HG03280 (cell line): ENCODE measurements at regions not wholly inside any gene's neighbourhood (a gene's known extent, or its start where the extent isn't known, plus 50 kb on each side); places are given as distances from the start of the nearest gene placed in this dataset.

Experiments
- ATAC-seq: cut with Tn5 transposase; IDR thresholded peaks from one replicate; pipeline ENCODE4 v1.9.1; 2021; ENCODE audit warnings: mild to moderate bottlenecking, moderate library complexity; ENCODE audit not compliant: unreplicated experiment

GRCh38 chr2:122830157-122830556 is 1074.7 kb downstream of the TSN start:
- no peak for ATAC-seq

DNA sequence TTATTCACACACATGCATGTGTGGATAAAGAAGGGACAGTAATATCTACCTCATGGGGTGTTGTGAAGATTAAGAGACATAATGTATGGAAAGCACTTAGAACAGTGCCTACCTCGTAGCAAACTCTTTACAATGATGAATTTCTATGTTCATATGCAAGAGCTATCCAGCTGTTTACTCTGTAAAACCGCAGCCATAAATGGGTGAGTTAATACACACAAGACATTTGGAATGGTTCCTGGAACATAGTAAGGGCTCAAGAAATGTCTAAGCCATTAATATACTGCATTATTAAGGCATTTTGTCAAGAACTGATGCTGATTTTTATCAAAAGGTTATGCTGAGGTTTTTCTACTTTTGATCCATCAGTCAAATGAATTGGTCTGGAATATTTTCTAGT is 1076.2 kb downstream of the TSN start:
- ATAC-seq = no peak

GRCh38 chr2:122843503-122843902 is 1088.1 kb downstream of the TSN start:
- ATAC-seq = no peak

DNA sequence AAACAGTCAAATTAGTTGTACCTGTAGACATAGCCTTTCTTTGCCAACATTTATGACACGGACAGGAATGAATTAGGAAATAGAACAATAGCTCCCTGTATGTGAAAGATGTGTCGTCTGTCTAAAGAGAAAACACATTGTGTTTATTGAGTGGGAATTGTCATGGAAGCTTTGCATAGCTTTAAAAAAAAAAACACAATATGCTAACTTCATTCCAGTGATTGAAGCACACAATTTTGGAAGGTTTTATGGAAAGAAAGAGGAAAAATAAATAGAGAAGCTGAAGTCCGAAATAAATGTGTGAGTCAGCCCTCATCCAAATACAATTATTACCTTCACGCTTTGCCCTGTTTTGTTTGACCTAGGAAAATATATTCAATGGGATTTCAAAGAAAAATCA is 1095.7 kb downstream of the TSN start:
- no peak for ATAC-seq

DNA sequence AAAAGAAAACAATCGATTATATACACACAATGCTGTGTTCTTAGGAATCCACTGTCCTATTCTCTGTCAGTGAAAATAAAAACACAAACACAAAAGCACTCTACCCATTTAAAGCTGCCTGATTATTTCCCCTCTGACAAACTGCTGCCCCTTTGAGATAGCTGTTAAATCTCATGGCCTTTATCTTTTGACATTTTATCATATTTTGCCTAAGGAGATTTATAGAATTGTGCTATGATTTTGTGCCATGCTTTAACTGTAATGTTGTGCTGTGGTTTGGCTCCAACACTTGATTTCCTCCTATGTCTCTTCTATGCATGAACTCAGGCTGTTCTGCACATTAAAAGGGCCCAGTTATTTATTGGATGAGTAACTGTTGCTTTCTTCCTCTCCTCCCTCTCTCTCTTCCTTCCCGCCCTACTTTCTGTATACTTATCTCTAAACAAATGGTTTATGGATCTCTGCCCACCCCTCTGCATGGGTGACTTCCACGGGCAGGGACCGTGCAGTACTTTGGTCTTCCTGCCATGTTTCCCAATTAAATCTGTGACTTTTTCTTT is 1096.6 kb downstream of the TSN start:
- no peak for ATAC-seq

GRCh38 chr2:122856696-122857095 is 1101.2 kb downstream of the TSN start:
- ATAC-seq = no peak

GRCh38 chr2:122858075-122858702 is 1102.7 kb downstream of the TSN start:
- ATAC-seq = no peak

DNA sequence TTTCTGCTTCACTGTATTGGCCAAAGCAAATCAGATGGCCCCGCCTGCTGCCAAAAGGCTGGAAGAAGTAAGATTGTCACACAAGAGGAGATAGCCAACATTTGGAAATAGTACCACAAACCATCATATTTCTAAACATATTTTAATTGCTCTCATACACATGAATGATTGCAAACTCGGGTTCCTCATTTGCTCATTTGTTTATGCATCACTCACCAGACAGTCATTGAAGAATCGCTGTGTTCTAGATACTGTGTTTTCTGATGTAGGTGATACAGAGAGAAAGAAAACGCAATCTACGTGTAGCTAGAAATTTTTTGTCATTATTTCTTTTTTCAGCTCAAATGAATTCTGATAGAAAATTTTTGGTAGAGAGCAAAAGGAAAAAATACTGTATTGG is 1103.4 kb downstream of the TSN start:
- ATAC-seq = no peak

DNA sequence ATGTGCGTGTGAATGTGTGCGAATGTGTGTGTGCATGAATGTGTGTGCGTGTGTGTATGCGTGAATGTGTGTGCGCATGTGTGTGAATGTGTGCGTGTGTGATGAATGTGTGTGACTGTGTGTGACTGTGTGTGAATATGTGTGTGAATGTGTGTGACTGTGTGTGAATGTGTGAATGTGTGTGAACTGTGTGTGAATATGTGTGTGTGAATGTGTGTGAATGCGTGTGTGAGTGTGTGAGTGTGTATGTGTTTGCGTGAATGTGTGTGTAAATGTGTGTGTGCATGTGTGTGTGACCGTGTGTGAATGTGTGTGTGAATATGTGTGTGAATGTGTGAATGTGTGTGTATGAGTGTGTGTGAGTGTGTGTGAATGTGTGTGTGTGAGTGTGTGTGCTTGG is 1103.8 kb downstream of the TSN start:
- no peak for ATAC-seq

DNA sequence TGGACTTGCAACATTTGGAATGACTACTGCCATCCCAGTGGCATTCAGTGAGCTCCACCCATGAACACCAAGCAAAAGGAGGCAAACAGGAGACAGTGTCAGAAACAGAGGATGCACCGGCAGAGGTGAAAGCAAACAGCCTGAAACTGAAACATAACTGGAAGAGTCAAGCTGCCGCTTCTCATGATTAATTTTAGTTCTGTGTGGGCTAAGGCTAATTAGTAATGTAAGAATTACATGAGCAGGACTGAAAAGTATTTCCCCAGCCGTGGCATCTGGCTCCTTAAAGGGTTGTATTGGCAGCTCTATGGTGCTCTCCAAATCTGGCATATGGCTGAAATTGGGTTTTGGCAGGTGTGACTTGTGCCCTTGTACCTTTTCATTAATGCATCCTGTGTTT is 1108.1 kb downstream of the TSN start:
- ATAC-seq = peak; percentile 60

GRCh38 chr2:122864728-122865127 is 1109.3 kb downstream of the TSN start:
- ATAC-seq = no peak

DNA sequence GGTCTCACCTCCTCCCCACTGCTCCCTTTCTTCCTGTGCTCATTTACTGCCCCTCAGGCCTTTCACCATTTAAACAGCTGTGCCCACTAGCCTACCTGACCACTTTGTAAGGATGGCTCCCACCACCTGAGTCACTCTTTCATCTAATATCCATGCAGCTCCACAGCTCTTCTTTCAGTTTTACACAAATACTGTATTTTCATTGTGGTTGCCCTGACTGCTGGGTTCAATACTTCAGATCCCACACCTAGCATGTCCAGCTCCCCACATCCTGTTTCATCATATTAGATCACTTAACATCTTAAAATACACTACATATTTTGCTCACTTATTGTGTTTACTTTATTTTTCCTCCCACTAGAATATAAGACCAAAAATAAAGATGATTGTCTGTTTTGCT is 1110.6 kb downstream of the TSN start:
- no peak for ATAC-seq

DNA sequence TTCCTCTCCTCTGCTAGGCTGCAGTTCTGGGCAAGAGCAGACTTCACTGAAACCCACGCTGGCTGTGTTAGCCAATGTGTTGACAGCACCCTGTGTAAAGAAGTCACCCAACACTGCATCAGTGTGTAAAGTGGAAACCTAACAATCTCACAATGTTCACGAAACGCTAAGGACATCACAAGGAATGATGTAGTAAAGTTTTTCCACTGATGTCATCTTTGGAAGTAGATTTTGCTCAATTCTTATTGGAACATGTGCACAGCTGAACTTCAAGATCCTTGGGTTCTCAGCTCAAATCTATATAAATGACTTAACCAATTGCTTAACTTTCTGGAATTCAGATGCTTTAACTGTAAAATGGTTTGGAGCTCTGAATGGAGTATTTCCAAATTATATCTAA is 1112.5 kb downstream of the TSN start:
- ATAC-seq = no peak

GRCh38 chr2:122868646-122869275 is 1113.3 kb downstream of the TSN start:
- no peak for ATAC-seq

- no peak for ATAC-seq
Measured at GRCh38 chr2:122873951-122874350, 1118.5 kb downstream of the TSN start.

GRCh38 chr2:122875091-122875865 is 1119.8 kb downstream of the TSN start:
- ATAC-seq = no peak

- no peak for ATAC-seq
Measured at GRCh38 chr2:122883849-122884248, 1128.4 kb downstream of the TSN start.

GRCh38 chr2:122884889-122885288 is 1129.4 kb downstream of the TSN start:
- ATAC-seq = no peak

DNA sequence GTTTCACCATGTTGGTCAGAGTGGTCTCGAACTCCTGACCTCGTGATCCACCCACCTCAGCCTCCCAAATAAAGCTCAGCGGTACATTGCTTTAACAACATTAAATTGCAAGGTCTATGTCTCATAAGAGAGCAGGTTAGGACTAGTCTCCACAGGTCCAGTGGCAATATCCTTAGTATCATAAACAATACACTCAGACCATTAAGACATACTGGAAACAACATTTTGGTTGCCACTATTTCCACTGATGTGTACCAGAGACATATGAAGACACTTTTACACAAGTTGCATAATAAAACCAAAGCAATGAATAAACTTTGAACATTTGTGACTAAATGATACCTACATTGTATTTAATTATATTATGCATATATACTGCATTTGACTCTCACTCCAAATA is 1130.0 kb downstream of the TSN start:
- ATAC-seq = no peak

- no peak for ATAC-seq
Measured at GRCh38 chr2:122886479-122887145, 1131.2 kb downstream of the TSN start.

GRCh38 chr2:122899614-122900013 is 1125.5 kb upstream of the CNTNAP5 start:
- no peak for ATAC-seq
